CD4-positive, alpha-beta T cell (primary cell): ENCODE measurements at regions not wholly inside any gene's neighbourhood (a gene's known extent, or its start where the extent isn't known, plus 50 kb on each side); places are given as distances from the start of the nearest gene placed in this dataset.
"Not testable (repeated sequence)": the region's sequence is repeated elsewhere in the genome, so short reads cannot be mapped to it uniquely, and the experiment has no call there.

Source experiments
- ATAC-seq: fragments of 200-7000 bp; cut with Tn5 transposase; one replicate; pipeline ENCODE4 v1.10.0; 2022; ENCODE audit warnings: mild to moderate bottlenecking; ENCODE audit not compliant: poor library complexity
- CTCF ChIA-PET: fragments of 350-600 bp; sonication (Branson Sonifier 250); formaldehyde crosslinking; loops from one replicate; lab custom pipeline; 2021; ENCODE audit warnings: antibody characterized with exemption, inconsistent platforms; lab: Charles Lee
- POLR2A ChIA-PET: fragments of 350-600 bp; sonication (Branson Sonifier 250); formaldehyde crosslinking; loops from one replicate; lab custom pipeline; 2021; ENCODE audit warnings: antibody characterized with exemption, inconsistent platforms; lab: Charles Lee
- DNase-seq, 14 experiments: peaks; one replicate each; pipeline ENCODE4 v3.0.0-alpha.2; 2013 to 2020; ENCODE audit warnings: mixed read lengths in 2 of 14
- H3K27ac ChIP-seq, 2 donors: one replicate each; pipeline versions ENCODE4 v1.5.1 to v1.7.0; 2013; ENCODE audit warnings: low read length in 2 of 2, low read depth in 1 of 2, mild to moderate bottlenecking in 1 of 2
- H3K27me3 ChIP-seq, 2 experiments: 1 replicate in 1 of 2; 2 replicates in 1 of 2; pipeline versions ENCODE4 v1.6.1 to v1.7.0; 2013; ENCODE audit warnings: low read length in 2 of 2, control low read depth in 1 of 2, mild to moderate bottlenecking in 1 of 2, moderate library complexity in 1 of 2; ENCODE audit not compliant: insufficient read depth in 2 of 2, control insufficient read depth in 1 of 2
- H3K36me3 ChIP-seq: one replicate; pipeline ENCODE4 v1.6.1; 2013; ENCODE audit warnings: low read length, control low read depth; ENCODE audit not compliant: insufficient read depth
- H3K4me1 ChIP-seq: one replicate; pipeline ENCODE4 v1.6.1; 2013; ENCODE audit warnings: low read length, control low read depth; ENCODE audit not compliant: insufficient read depth
- H3K4me3 ChIP-seq: one replicate; pipeline ENCODE4 v1.5.1; 2013; ENCODE audit warnings: mild to moderate bottlenecking, low read length, moderate library complexity
- H3K9me3 ChIP-seq, 2 experiments: 1 replicate in 1 of 2; 2 replicates in 1 of 2; pipeline versions ENCODE4 v1.6.1 to v1.7.0; 2013; ENCODE audit warnings: low read length in 2 of 2, mild to moderate bottlenecking in 2 of 2, control low read depth in 1 of 2, moderate library complexity in 1 of 2; ENCODE audit not compliant: control insufficient read depth in 1 of 2, insufficient read depth in 1 of 2
- H3K27ac Mint-ChIP-seq: one replicate; pipeline ENCODE4 v1.8.0; 2020; ENCODE audit warnings: mixed read lengths
- H3K27me3 Mint-ChIP-seq: one replicate; pipeline ENCODE4 v1.8.0; 2021; ENCODE audit warnings: mixed read lengths
- H3K36me3 Mint-ChIP-seq: one replicate; pipeline ENCODE4 v1.8.0; 2021; ENCODE audit warnings: low read depth, mixed read lengths
- H3K4me1 Mint-ChIP-seq: one replicate; pipeline ENCODE4 v1.8.0; 2021; ENCODE audit warnings: low read depth, mixed read lengths
- H3K4me3 Mint-ChIP-seq: one replicate; pipeline ENCODE4 v1.8.0; 2020; ENCODE audit warnings: mild to moderate bottlenecking, mixed read lengths
- H3K9me3 Mint-ChIP-seq: one replicate; pipeline ENCODE4 v1.8.0; 2020; ENCODE audit warnings: mixed read lengths
- CTCF ChIP-seq: fragments of 200-600 bp; IDR thresholded peaks from one replicate; pipeline ENCODE4 v1.8.0; 2022; ENCODE audit warnings: antibody characterized with exemption, mild to moderate bottlenecking
- intact Hi-C, 2 experiments: fragments of 100-400 bp; cut with DNase I in 1 of 2; cut with micrococcal nuclease in 1 of 2; formaldehyde crosslinking; loops; one replicate each; pipeline versions ENCODE4 v1.15.1 to v1.9.0; 2023 to 2025; cut with DNase I, micrococcal nuclease

GRCh38 chr10:3635211-3635671, 149.8 kb downstream of the KLF6 start:
- Mint-ChIP-seq H3K36me3 (no peaks in the 10 kb centered on the region), H3K27ac (no peak overlapping the region), H3K4me1 (no peaks in the 10 kb centered on the region), H3K9me3 (no peaks in the 10 kb centered on the region), H3K4me3 (no peak overlapping the region), H3K27me3 (no peaks in the 10 kb centered on the region)
- Histone ChIP-seq H3K4me3 (no peak overlapping the region), H3K27me3 (no peaks in the 10 kb centered on the region), H3K36me3 (no peaks in the 10 kb centered on the region), H3K4me1 (no peaks in the 10 kb centered on the region), H3K27ac (no peak overlapping the region), H3K9me3 (no peaks in the 10 kb centered on the region)
- DNase-seq = no peak
- TF ChIP-seq CTCF = no peak
- POLR2A ChIA-PET = no interaction called here
- CTCF ChIA-PET = no interaction called here
- ATAC-seq = no peak
- intact Hi-C loops = no loop called here

- POLR2A ChIA-PET, H3K4me3 ChIP-seq, H3K36me3 Mint-ChIP-seq, H3K27me3 ChIP-seq, H3K36me3 ChIP-seq, H3K9me3 ChIP-seq, H3K4me3 Mint-ChIP-seq, H3K4me1 ChIP-seq, intact Hi-C loops, H3K27ac ChIP-seq, H3K27ac Mint-ChIP-seq, H3K4me1 Mint-ChIP-seq, H3K9me3 Mint-ChIP-seq, ATAC-seq, DNase-seq, H3K27me3 Mint-ChIP-seq: not testable (repeated sequence)
- CTCF ChIA-PET = interaction anchor here (0.6 kb wide), 1 partner anchor 191 kb away, joined by 3 read pairs; no protein-coding TSS in a partner anchor
Observed at GRCh38 chr10:3634646-3635045, 150.4 kb downstream of the KLF6 start.

- Mint-ChIP-seq H3K4me3 (no peak overlapping the region), H3K36me3 (no peaks in the 10 kb centered on the region), H3K27ac (no peak overlapping the region), H3K27me3 (no peaks in the 10 kb centered on the region), H3K9me3 (no peaks in the 10 kb centered on the region), H3K4me1 (no peaks in the 10 kb centered on the region)
- ATAC-seq (no peak), DNase-seq (no peak)
- ChIA-PET POLR2A (no interaction called here), CTCF (no interaction called here)
- Histone ChIP-seq H3K27me3 (no peaks in the 10 kb centered on the region), H3K9me3 (no peaks in the 10 kb centered on the region), H3K4me1 (no peaks in the 10 kb centered on the region), H3K4me3 (no peak overlapping the region), H3K27ac (no peak overlapping the region), H3K36me3 (no peaks in the 10 kb centered on the region)
- TF ChIP-seq CTCF = no peak
- intact Hi-C loops = no loop called here
Observed at GRCh38 chr10:3631701-3632330, 153.2 kb downstream of the KLF6 start.

- intact Hi-C loops = no loop called here
- DNase-seq (no peak), ATAC-seq (no peak)
- Mint-ChIP-seq H3K36me3 (no peaks in the 10 kb centered on the region), H3K4me1 (no peaks in the 10 kb centered on the region), H3K27me3 (no peaks in the 10 kb centered on the region), H3K4me3 (no peak overlapping the region), H3K27ac (no peak overlapping the region), H3K9me3 (no peaks in the 10 kb centered on the region)
- no peaks in the 10 kb centered on the region for H3K27me3 ChIP-seq
- no peak overlapping the region for H3K4me3 ChIP-seq
- ChIA-PET POLR2A (no interaction called here), CTCF (interaction anchor here (1.0 kb wide), 1 partner anchor 133 kb away, joined by 3 read pairs; no protein-coding TSS in a partner anchor)
- no peaks in the 10 kb centered on the region for H3K36me3 ChIP-seq
- no peak overlapping the region for H3K27ac ChIP-seq
- TF ChIP-seq CTCF = no peak
- H3K4me1 ChIP-seq = no peaks in the 10 kb centered on the region
- no peaks in the 10 kb centered on the region for H3K9me3 ChIP-seq
Observed at GRCh38 chr10:3631291-3631690, 153.7 kb downstream of the KLF6 start.
